ENCODE measurements at regions not wholly inside any gene's neighbourhood (a gene's known extent, or its start where the extent isn't known, plus 50 kb on each side); places are given as distances from the start of the nearest gene placed in this dataset.

GRCh38 chr16:62665269-62665668 is 629.0 kb upstream of the CDH8 start:
- TF ChIP-seq REST (IDR thresholded peaks at IDR 0.05; ENCODE audit: insufficient read depth in 1 of 2, low read depth in 2 of 2, low read length in 2 of 2) (no peak), POLR2AphosphoS5 (IDR thresholded peaks at IDR 0.05; ENCODE audit: low read depth, low read length) (no peak), TAF1 (IDR thresholded peaks at IDR 0.05; ENCODE audit: borderline replicate concordance, insufficient read depth, low read length) (no peak), SIN3A (IDR thresholded peaks at IDR 0.05; ENCODE audit: borderline replicate concordance, insufficient read depth, low read length) (no peak), FOXP2 (optimal IDR thresholded peaks at IDR 0.05; ENCODE audit: borderline replicate concordance, extremely low read depth, extremely low read length, insufficient read depth) (no peak)

Data from PFSK-1 (cell line).